Left colon (tissue), 2 donors: ENCODE measurements at regions not wholly inside any gene's neighbourhood (a gene's known extent, or its start where the extent isn't known, plus 50 kb on each side); places are given as distances from the start of the nearest gene placed in this dataset.

ENCODE experiments used
- ATAC-seq: fragments of 200-7000 bp; cut with Tn5 transposase; one replicate; pipeline ENCODE4 v1.9.1; 2020; ENCODE audit warnings: mild to moderate bottlenecking, moderate library complexity
- DNase-seq, 2 donors: peaks; one replicate each; pipeline ENCODE4 v3.0.0-alpha.2; 2020
- intact Hi-C, 2 donors: fragments of 100-400 bp; cut with DNase I in 1 of 2; cut with micrococcal nuclease in 1 of 2; formaldehyde crosslinking; loops; one replicate each; pipeline versions ENCODE4 v1.11.2 to v1.14.0; 2022; cut with DNase I, micrococcal nuclease
- donor health status: DM: no; HTN: no; CAD: no.
- donor health status: DM: yes; HTN: yes; CAD: no.

DNA sequence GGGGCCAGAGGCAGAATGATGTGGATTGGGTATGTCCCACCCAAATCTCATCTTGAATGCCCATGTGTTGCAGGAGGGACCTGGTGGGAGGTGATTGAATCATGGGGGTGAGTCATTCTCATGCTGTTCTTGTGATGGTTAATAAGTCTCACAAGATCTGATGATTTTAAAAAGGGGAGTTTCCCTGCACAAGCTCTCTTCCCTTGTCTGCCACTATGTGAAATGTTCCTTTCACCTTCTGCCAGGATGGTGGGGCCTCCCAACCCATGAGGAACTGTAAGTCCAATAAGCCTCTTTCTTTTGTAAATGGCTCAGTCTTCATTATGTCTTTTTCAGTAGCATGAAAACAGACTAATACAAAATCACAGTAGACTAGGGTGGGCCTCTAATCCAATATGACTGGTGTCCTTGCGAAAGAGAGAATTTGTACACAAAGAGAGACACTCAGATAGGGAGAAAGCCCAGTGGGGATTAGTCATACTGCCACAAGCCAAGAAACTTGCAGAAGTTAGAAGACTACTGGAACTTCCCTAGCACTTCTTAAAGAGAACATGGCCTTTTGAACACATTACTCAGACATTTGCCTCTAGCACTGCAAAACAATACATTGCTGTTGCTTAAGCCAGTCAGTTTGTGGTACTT lies 68.4 kb downstream of the ANXA1 start:
- ATAC-seq, result no peak
- DNase-seq, result no peak
- intact Hi-C loops, result no loop called here

DNA sequence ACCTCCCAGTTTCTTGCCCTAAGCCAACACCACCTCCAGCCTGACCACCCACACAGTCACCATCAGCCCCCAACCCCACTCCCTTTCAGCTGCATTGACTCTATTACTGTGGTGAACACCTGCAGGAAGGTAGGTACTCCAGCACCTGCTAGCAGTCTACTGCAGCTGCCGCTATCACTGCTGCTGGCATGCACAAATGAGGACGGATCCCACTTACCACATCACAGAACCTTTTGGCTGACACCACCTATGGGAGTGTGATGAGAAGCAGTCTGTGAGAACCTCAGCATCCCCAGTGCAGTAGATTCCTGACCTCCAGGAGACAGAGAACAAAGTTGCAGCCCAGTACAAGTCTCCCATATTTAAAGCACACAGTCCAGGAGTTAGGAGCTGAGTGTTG lies 71.9 kb downstream of the ANXA1 start:
- intact Hi-C loops, result no loop called here
- no peak for DNase-seq
- ATAC-seq, result no peak

DNA sequence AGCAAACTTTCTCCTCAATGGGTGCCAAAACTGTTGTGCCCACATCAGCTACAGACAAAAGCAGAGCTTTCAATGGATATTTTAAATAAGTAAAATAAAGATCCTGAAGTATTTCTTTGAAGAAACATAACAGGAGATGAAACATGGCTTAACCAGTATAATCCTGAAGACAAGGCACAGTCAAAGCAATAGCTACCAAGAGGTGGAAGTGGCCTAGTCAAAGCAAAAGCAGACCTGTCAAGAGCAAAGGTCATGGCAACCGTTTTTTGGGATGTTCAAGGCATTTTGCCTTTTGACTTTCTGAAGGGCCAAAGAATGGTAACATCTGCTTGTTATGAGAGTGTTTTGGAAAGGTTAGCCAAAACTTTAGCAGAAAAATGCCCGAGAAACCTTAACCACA lies 77.9 kb downstream of the ANXA1 start:
- intact Hi-C loops, result no loop called here
- DNase-seq (no peak), ATAC-seq (no peak)

DNA sequence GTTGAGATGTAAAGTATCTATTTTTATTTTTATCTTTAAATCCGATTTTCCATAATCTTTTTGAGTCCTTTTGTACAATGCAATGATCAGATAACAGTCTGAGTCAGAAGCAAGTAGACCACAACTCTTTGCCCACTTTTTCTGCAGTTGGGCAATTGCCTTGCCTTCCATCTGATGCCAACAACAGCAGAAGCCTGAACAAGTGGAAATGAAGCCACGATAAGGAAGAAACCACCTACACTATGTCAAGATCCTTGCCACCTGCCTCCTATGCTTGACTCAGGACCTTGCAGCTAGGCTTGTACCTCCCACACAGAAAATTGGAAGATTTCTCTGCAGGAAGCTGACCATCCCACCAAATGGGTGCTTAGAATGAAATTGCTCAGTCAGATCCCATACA lies 78.6 kb downstream of the ANXA1 start:
- intact Hi-C loops, result no loop called here
- no peak for ATAC-seq
- no peak for DNase-seq

DNA sequence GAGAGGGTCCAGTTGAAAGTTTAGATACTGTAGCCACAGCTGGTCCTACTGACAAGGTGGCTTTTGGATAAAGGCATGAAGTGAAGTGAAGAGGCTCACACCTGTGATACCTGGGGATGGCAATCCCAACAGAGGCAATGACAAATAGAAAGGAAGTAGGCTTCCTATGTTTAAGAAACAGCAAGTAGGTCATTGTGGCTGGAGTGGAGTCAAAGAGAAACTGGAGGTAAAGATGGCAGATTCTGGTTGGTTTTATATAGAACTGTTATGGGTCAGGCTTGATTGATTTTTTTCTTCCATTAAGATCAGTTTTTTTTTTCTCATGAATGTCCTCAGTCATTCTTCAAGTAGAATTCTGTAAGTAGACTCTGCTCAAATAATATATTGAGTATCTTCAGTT lies 79.5 kb downstream of the ANXA1 start:
- no peak for ATAC-seq
- DNase-seq, result no peak
- intact Hi-C loops, result no loop called here

DNA sequence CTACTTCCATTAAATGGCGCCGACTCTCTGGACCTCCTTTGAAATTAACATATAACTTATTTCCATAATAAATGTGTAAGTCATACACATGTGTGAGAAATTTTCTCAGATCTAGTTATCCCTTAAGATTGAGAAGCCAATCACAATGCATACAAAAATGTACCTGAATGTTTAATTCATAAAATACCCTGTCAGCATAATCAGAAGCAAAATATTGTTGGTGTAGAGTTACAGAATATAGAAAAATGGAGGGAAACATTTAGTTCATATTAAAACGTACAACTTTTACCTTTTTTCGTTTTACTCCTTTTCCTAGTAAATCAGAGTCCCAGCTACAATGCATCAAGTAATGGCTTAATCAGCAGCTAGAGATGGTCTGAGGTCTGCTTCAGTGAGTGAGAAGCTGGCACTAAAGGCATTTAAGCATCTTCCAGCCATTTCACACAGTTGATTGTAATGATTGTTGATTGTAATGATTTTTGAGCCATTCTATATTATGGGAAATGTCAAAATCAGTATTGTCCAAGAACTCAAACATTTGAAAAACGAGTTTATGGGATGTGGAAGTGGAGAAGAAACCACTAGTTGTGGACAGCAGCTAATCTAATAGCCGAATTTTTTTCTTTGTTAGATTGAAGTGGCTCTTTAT lies 81.8 kb downstream of the ANXA1 start:
- intact Hi-C loops, result no loop called here
- DNase-seq, result no peak
- ATAC-seq, result no peak

DNA sequence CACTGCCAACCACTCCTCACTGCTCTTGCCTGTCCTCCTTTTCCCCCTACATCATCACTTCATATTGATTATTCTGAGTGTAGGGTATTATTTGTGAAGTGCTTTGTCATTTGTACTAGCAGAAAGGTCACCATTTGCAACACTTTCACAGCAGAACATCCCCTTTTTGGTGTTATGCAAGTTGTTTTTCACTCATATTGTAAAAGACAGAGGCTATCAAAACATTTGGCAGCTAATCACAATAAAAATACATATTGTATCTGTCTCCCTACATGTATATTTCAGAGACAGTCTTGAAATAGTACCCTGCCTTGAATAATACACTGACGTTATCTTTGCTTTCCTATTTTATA lies 82.3 kb downstream of the ANXA1 start:
- DNase-seq, result no peak
- ATAC-seq, result no peak
- intact Hi-C loops, result no loop called here

DNA sequence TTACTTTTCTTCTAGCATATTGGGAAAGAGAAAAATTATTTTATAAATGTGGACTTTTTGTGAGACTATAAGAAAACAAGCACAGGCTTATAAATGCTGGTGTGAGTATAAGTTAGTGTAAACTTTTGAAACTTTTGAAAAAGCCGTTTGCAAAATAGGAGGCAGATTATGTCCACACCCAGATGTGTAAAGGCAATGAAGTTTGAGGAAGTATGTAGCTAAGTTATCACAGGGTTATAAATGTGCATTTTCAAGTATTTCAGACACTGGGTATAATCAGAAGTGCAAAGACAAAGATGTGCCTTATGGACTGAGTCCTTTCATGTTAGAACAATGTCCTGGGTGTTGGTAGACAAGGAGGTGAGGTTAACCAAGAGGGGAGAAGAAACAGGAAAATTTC lies 85.5 kb downstream of the ANXA1 start:
- intact Hi-C loops, result no loop called here
- no peak for DNase-seq
- ATAC-seq, result peak; percentile 66

DNA sequence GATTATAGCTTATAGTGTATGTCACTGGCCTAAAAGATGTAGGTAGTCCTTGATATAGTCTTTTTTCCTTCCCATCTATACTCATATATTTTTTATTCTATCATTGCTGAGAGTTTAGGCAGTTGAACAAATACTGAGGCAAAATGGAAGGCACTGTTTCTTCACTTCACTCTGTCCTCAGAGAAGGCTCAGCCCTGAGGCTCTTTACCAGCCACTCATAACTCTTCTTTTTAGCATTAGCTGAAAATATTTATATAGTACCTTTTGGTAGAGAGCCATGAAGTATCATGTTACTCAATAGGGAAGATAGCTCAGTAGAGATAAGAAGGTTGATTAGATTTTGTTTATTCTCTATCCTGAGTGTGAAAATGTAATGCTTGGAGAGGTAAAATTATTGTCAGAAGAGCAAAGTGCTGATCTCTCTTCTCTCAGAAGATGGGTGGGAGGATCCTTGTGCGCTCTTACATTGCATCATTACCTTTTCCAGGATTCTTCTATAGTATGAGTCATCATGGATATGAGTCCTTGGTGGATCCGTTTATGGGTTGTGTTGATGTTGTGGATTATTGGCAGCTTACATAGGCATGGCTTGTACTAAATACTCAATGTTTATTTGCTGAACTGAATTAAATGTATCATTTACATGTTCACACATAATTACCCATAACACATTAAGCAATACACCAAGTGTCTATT lies 88.1 kb downstream of the ANXA1 start:
- DNase-seq, result no peak
- intact Hi-C loops, result no loop called here
- ATAC-seq, result no peak

DNA sequence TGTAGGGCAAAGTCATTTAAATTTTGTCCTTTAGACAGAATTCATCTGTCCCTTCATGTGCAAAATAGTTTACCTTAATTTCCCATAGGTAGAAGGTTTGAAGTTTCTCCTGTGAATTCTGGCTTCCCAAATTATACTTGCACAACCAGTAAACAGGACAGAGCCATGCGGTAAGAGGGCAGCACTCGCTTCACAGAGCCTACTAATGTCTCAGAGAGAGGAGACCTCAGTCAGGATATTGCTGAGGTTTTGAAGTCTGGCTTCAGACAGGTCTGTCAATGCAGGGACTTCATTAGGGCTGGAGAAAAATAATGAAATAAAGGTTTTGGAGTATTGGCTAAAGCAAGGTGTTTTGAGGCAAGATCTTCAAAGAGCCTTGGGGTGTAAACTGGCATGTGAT lies 91.4 kb downstream of the ANXA1 start:
- intact Hi-C loops, result no loop called here
- no peak for DNase-seq
- no peak for ATAC-seq

DNA sequence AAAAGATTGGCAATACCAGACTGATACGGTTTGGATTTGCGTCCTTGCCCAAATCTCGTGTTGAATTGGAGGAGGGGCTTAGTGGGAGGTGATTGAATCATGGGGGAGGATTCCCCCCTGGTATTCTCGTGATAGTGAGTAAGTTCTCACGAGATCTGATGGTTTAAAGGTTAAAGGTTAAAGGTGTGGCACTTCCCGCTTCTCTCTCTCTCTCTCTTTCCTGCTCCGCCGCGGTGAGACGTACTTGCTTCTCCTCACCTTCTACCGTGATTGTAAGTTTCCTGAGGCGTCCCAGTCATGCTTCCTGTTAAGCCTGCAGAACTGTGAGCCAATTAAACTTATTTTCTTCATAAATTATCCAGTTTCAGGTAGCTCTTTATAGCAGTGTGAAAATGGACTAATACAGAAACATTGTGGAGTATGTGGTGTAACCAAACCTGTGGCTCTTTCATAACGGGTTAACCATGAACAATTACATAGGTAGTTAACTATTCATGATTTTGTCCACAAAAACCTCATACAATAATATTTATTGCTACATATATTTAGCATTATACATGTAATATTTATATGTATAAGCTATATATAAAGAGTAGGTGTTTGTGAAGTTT lies 107.5 kb downstream of the ANXA1 start:
- DNase-seq (no peak), ATAC-seq (no peak)
- intact Hi-C loops, result no loop called here

DNA sequence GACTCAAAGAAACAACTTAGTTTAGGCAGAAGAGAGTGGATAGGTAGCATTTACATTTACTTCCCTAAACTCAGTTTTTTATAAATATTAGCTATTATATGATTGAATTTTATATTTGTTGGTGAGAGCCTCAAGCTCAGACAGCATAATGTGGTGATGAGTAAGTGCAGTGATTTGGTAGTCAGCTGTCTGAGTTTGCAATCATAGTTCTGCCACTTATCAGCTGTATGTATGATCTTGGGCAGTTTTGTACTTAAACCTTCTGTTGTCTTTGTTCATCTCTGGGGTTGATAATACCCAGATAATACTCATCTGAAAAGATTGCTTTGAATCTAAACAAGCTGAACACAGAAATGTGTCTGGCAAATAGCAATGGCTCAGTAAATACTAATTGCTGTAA lies 108.8 kb downstream of the ANXA1 start:
- ATAC-seq, result no peak
- intact Hi-C loops, result no loop called here

DNA sequence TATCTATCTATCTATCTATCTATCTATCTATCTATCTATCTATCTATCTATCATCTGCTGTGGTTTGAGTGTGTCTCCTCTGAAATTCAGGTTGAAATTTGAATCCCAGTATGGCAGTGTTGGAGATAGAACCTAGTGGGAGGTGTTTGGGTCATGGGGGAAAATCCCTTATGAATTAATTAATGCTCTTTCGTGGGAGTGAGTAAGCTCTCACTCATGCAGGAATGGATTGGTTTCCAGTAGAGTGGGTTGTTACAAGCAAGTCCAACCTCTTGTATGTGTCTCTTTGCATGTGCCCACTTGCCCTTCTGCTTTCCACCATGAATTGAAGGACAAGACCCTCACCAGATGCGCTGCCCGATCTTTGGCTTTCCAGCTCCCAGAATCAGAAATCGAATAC lies 113.0 kb downstream of the ANXA1 start:
- intact Hi-C loops, result no loop called here
- DNase-seq (no peak), ATAC-seq (no peak)

More for the DNA sequence above, 108.8 kb downstream of the ANXA1 start:
- no peak for DNase-seq

DNA sequence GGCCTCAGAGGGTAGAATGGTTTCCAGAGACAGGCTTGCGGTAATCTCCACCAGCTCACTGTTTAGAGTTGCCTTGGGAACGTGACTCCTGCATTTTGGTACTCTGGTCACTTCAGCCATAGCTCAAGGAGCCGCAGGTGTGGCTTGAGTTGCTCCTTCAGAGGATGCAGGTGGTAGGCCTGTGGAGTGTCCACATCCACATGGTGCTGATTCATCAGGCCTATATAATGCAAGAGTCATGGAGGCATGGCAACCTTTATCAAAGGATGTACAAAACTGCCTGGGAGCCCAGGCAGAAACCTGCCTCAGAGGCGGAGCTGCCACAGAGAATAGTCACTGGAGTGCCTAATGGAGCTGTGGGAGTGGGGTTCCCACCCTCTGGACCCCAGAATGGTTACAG lies 114.2 kb downstream of the ANXA1 start:
- ATAC-seq (no peak), DNase-seq (no peak)
- intact Hi-C loops, result no loop called here

DNA sequence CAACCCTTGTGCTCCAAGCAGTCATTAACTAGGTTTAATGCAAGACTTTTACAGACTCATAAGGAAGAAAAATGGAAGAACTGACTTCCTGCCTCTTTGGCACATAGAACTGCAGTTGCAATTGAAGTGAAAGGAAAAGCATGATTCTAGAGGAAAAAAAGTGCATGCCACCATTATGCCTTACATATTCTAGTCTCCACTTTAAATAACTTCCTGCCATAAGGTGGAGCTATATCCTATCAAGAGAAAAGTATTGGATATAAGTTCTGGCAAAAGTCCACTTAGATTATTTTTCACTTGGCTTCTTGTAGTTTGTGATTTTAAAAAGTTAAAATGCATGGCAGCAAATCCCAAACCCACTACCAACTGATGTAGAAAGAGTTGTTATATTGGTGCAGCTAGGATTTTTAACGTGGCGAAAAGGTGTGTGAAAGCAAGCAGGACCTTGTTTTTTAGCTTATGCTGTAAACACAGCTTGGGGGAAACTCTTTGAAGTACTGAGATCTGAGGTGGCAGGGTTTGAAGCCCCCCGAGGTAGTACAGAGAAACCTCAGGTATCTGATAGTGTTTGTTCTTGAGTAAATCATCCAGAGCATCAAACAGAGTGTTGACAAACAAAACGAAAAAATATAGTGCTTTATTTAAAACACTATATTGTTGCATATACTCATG lies 117.9 kb downstream of the ANXA1 start:
- intact Hi-C loops, result no loop called here
- DNase-seq, result no peak
- ATAC-seq, result peak; percentile 45

DNA sequence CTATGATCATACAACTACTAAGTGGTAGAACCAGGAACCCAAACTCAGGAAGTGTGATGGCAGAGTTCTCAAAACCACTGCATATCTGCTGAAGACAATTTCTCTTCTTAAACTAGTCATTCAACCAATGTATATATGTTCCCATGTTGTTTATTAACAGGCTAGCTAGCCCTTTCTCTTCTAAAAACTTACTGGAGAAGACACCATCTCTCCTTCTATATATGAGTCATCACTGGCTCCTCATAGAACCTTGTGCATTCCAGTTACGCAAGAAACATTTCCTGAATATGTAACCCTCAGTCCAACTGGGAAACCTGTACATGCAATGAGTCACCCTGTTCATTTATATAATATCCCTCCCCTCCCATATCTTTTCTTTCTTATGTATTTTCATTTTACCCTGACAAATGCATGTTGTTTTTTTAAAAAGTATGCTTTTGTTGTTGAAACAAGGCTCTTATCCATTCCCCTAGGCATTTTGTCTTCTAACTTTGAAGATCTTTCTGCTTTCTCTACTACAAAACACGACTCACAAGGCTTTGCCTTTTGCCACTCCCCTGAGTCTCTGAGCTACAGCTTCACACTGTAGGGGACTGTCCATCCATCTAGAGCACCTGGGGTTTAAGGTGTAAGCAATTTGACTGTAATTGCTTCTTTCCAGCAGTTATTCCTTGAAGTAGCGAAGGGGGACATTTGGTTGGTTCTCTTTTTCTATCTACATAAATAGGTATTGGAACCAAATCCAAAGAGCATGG lies 119.5 kb downstream of the ANXA1 start:
- intact Hi-C loops, result no loop called here
- DNase-seq (no peak), ATAC-seq (no peak)

DNA sequence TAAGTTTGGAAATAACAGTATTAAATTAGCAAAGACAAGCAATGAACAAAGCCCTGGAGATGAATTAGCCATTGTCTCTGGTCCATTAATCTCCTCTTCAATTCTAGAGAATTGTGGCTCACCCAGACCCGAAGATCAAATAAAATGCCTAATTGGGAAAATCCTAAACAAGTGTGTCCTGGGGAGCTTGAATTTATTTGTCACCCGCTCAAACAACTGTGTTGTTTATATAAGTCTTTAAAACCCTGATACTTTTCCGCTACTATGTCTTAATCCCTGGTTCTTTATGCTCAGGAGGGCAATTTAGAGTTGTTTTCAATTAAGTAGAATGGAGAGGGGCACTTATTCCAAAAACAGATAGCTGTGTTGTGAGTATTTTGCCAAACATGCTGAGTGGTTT lies 128.4 kb downstream of the ANXA1 start:
- intact Hi-C loops, result no loop called here
- no peak for DNase-seq
- ATAC-seq, result no peak

DNA sequence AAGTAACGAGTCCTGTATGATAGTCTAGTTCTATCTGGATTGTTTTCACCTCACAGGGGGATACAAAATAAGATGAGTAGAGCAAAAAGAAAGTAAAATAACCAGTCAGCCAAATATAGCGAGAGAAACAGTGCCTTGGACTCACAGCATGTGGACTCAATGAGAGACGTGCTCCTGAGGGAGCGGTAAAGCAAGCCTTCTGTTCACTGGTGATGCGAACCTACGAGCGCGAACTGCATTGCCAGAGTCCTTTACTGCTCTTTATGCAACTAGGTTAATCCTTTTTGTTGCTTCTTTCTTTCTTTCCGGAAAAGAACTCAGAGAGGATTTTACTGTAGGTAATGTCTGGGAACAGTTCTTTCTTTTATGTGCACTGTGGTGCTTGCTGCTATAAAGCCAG lies 132.7 kb downstream of the ANXA1 start:
- DNase-seq (no peak), ATAC-seq (no peak)
- intact Hi-C loops, result no loop called here

DNA sequence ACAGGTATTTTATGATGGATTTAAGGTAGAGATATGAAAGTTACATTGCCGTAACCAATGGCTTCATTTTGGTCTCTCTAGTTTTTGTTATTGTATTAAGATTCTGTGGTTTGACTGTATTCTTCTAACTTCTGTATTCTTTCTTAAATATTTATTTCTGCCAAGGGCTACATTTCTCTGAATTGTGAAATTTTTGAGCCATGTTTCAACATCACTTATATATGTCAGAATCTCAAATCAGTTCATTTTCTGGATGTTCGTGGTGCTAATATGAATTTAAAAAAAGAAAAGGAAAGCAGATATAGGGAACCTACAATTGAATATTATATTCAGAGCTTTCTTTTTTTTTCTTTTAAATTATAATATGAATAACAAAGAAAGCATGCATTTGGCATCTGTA lies 142.7 kb downstream of the ANXA1 start:
- ATAC-seq (no peak), DNase-seq (no peak)

More for the DNA sequence above, 142.7 kb downstream of the ANXA1 start:
- intact Hi-C loops, result no loop called here
